ENCODE measurements at regions not wholly inside any gene's neighbourhood (a gene's known extent, or its start where the extent isn't known, plus 50 kb on each side); places are given as distances from the start of the nearest gene placed in this dataset.
"Not testable (repeated sequence)": the region's sequence is repeated elsewhere in the genome, so short reads cannot be mapped to it uniquely, and the experiment has no call there.

DNA sequence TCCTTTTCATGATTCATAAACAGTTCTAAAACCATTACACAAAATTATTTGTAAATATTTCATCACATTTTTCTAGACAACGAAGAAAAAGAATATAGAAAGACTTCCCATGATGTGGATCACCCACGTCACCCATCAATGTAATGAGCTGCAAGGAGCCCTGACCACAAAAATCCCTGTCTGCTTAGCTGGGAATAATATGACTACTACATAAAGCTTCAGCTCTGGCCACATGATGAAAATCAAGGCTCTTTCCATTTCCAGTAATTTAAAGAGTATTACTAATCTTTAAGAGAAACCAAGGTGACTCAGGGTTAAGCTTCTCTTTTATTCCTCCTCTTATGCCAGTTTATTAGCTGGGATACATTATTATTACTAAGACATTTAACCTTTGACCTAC lies 180.8 kb upstream of the CACNA2D1 start:
- no peak for DNase-seq

DNA sequence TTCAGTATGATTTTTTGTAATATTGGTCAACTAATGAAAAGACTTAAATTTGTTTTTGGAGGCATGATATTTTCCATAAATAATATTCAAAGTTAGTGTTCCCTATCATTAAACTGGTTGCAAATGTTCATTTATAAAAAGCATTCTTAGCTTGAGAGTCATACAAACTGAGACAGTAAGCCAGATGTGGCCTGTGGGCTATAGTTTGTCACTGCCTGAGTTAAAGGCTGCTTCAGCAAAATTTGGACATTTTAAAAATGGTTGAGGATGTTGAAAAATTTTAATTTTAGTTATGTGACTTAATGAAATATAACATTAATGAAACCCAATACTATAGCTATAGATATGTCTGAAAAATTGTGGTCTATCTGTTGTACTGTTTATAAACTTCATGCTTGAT lies 180.2 kb upstream of the CACNA2D1 start:
- no peak for DNase-seq

- DNase-seq = no peak
These were observed 173.6 kb upstream of the CACNA2D1 start for GRCh38 chr7:82617156-82617555.

GRCh38 chr7:82616059-82616728 lies 172.6 kb upstream of the CACNA2D1 start:
- DNase-seq = no peak

DNA sequence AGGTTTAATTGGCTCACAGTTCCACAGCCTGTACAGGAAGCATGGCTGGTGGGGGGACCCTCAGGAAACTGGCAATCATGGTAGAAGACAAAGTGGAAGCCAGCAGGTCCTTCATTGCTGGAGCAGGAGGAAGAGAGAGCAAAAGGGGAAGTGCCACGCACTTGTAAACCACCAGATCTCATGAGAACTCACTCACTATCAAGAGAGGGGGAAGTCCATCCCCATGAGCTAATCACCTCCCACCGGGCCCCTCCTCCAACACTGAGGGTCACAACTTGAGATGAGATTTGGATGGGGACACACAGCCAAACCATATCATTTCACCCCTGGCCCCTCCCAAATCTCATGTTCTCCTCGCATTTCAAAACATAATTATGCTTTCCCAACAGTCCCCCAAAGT lies 171.9 kb upstream of the CACNA2D1 start:
- DNase-seq = no peak

- no peak for DNase-seq
These were observed 166.2 kb upstream of the CACNA2D1 start for GRCh38 chr7:82609746-82610145.

- peak; percentile 5 for DNase-seq
These were observed 161.8 kb upstream of the CACNA2D1 start for GRCh38 chr7:82605247-82605864.

GRCh38 chr7:82602066-82602465 lies 158.5 kb upstream of the CACNA2D1 start:
- DNase-seq = no peak

- DNase-seq = no peak
These were observed 157.0 kb upstream of the CACNA2D1 start for GRCh38 chr7:82600531-82600930.

- DNase-seq = no peak
These were observed 156.3 kb upstream of the CACNA2D1 start for GRCh38 chr7:82599895-82600294.

DNA sequence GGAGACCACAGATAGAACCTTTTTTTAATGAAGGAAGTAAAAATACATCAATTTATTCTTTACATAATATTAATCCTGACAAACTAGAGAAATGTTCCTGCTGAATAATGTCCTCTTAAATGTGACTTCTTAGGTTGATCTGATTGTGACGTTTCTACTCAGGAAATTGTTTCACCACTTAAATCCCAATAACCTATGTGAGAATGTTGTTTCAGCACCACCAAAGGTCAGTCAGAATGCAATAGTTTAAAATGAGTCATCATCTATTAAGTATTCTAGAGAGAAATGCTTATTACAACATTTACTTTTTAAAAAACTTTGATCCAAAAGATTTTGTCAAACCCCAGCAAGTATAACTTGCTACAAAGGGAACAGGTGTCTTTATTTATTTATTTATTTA lies 155.4 kb upstream of the CACNA2D1 start:
- no peak for DNase-seq

DNA sequence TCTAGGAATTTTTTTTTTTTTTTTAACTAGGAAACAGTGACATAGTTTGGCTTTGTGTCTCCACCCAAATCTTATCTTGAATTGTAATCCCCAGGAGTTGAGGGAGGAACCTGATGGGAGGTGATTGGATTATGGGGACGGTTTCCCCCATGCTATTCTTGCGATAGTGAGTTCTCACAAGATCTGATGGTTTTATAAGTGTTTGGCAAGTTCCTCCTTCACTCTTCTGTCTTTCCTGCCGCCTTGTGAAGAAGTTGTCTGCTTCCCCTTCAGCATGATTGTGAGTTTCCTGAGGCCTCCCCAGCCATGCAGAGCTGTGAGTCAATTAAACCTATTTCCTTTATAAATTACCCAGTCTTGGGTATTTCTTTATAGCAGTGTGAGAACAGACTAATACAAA lies 152.2 kb upstream of the CACNA2D1 start:
- not testable (repeated sequence) for DNase-seq

DNA sequence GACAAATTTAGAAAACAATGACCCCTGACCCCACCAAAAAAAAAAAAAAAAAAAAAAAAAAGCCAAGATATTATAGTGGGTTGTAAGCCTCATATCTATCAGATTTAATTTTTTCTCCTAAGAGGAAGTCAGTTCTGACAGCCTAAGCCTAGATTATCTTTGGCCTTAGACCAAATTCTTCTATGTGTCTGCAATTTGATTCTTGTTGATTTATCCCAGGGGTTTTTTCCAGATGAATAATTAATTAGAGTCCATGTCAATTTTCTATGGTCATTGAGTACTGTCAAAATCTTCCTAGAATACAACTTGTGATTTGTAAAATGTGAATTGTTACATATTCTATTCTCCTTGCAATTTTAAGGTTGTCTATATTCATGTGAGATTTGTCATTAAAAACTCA lies 151.6 kb upstream of the CACNA2D1 start:
- no peak for DNase-seq

DNA sequence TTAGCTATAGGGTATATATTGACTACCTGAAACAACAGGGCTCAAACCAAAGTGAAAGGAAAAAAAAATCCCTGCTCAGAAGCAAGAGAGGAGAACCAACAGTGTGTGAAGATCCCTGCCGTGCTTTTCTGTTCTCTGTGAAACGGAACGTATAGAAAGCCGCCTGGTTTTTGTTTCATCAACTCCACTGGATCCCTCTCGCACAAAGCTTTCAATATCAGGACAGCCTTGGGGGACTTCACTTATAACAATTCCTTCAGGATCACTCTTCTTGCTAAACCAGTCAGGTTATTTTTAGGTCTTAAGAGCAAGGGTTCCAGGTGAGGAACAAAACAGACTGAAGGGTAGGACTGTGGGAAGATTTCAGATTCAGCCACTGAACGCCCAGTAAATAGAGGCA lies 151.1 kb upstream of the CACNA2D1 start:
- DNase-seq = no peak

GRCh38 chr7:82593780-82594179 lies 150.2 kb upstream of the CACNA2D1 start:
- no peak for DNase-seq

DNA sequence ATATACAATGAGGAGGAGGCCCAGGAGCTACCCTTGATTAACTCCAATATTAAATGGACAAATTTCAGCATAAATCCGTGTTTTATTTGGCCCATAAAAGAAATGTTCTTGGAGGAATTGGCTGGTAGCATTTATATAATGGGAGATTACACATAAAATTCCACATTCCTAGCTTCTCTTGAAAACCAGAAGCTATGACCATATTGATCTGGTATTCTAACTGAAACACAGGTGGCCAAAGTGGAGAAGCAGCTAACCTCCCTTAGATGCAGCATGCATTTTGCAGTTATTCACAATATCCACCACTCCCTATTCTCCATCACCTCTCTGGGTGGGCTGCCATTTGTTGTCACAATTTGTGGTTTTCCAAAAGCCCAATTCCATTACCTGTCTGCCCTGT lies 148.8 kb upstream of the CACNA2D1 start:
- DNase-seq = no peak

GRCh38 chr7:82579047-82579446 lies 135.5 kb upstream of the CACNA2D1 start:
- DNase-seq = no peak

DNA sequence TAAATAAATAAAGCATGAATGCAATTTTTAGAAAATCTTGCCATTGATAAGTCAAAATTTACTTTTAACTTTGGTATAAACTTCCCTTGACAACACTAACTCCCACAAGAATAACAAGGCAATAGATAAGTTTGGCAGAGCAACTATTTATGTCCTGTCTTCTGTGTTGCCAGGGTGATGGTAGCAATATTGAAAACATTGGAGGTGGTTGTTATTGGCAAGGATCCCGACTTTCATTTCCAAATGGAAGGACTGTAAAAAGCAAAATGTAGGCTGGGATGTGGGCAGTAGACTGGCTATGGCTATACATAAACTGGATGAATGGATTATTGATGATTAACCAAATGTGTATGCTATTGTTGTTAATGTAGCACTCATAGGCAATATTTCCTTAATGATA lies 134.9 kb upstream of the CACNA2D1 start:
- no peak for DNase-seq

DNA sequence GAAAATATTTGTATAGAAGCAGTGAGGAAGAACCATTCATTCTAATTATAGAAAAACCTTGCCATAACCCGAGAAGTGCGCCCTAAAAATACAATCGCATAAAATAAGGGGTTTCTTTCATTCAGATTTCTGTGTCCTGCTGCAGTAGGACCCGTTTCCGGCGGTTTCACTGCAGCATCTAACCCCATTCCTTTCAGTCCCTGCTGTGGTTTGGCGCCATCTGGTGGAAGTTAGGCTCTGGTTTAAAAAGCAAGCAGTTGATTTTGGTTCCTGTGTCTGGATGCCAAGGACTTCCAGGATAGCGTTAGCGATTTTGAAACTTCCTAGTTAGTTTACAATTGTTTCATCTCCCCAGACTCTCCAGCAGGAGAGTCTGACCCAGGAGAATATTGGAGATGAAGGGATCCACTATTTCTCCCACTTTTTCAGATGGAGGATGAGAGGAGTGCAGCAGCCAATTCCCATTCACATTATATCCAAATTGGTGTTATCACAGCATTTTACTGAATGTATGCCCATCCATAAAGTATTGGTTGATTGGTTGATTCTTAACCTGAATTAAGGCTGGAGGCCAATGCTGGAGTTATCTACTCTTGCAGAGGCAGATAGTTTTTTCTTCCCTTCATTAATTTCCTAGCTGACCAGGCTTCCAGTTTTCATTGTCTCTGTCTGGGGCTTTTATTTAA lies 128.8 kb upstream of the CACNA2D1 start:
- peak; percentile 80 for DNase-seq

DNA sequence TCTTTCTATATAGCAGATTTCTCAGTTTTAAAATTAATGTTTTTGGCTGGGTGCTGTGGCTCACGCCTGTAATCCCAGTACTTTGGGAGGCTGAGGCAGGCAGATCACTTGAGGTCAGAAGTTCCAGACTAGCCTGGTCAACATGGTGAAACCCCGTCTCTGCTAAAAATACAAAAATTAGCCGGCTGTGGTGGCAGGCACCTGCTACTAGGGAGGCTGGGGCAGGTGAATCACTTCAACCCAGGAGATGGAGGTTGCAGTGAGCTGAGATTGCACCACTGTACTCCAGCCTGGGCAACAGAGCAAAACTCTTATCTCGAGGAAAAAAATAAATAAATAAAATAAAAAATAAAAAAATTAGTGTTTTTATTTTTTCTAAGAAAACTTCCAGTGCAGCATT lies 127.5 kb upstream of the CACNA2D1 start:
- DNase-seq = not testable (repeated sequence)

GRCh38 chr7:82567841-82568240 lies 124.3 kb upstream of the CACNA2D1 start:
- no peak for DNase-seq

GRCh38 chr7:82567356-82567755 lies 123.8 kb upstream of the CACNA2D1 start:
- DNase-seq = no peak

GRCh38 chr7:82566752-82567151 lies 123.2 kb upstream of the CACNA2D1 start:
- no peak for DNase-seq

GRCh38 chr7:82562716-82563404 lies 119.3 kb upstream of the CACNA2D1 start:
- DNase-seq = no peak

All from stimulated activated CD4-positive, alpha-beta T cell treated with anti-CD3 and anti-CD28 coated beads, Interleukin-15, amount 100 ng/mL, for 24 hours (primary cell).